ENCODE measurements at regions not wholly inside any gene's neighbourhood (a gene's known extent, or its start where the extent isn't known, plus 50 kb on each side); places are given as distances from the start of the nearest gene placed in this dataset.

DNA sequence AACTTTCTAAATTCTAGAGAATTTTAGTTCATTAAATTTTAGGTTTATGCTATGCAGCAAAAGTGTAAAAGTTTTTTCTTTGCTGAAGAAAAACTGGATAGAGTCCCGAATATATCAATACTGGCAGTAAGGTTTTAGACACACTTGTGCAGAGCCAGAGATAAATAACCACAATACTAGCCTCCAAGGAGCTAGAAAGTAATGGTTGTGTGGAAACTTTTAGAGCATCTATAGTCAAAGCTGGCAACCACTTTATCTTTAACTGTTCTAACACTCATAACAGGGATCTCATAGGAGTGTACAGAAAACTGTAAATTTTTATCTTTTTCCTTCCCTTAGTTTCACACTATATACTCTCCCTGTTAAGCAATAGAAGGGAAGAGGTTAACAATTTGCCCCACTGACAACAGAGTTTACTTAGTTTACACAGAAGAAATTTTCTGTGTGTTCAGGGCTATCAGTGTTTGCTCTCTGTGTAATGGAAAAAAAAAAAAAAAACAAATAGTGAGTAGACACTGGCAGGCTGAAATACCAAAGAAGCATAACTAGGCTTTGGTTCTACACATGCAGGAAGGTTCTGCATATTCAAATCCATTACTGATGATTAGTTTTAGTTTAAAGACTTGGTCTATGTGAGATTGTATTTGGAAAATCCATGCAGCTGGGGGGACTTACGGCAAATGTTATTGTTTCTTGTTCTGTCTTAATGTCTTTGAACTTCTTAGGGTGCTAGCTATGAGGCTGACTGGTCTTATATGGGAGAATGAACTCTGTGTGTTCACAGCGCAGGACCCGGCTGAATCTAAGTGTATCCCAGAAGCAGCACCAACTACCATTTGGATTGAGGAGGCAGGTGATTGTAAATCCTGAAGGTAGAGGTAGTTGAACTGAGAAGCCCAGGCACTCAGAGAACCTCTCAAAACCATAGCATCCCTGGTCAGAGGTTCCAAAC is 187.6 kb downstream of the PCSK1 start:
- TF ChIP-seq CTCF (IDR thresholded peaks at IDR 0.05) = no peak
- H3K27me3 ChIP-seq (ENCODE audit: control insufficient read depth in 2 of 2, insufficient read depth in 2 of 2, low read length in 2 of 2) = no peaks in the 10 kb centered on the region
- no peaks in the 10 kb centered on the region for H3K36me3 ChIP-seq (replicated peaks in 1 of 2; ENCODE audit: control insufficient read depth in 1 of 2, insufficient read depth in 2 of 2, low read length in 2 of 2)
- no peak overlapping the region for H3K4me3 Mint-ChIP-seq
- no peak for DNase-seq
- no CpG with 5 or more reads among the region's 4 CpGs for WGBS (ENCODE audit: insufficient coverage)
- no peaks in the 10 kb centered on the region for H3K9me3 Mint-ChIP-seq
- no peak overlapping the region for H3K27ac Mint-ChIP-seq
- no peak overlapping the region for H3K4me3 ChIP-seq (replicated peaks in 1 of 3; ENCODE audit: low read depth in 2 of 3, low read length in 3 of 3)
- H2AFZ ChIP-seq (ENCODE audit: insufficient read depth, low read depth, low read length, poor library complexity, severe bottlenecking) = no peak overlapping the region
- H3K9ac ChIP-seq (ENCODE audit: insufficient read depth, low read length, poor library complexity, severe bottlenecking) = no peak overlapping the region
- no peaks in the 10 kb centered on the region for H3K27me3 Mint-ChIP-seq (ENCODE audit: low read depth in 3 of 3)
- H3K27ac ChIP-seq (ENCODE audit: low read depth in 1 of 2, low read length in 2 of 2) = no peak overlapping the region
- no peaks in the 10 kb centered on the region for H3K36me3 Mint-ChIP-seq
- no peaks in the 10 kb centered on the region for H4K20me1 ChIP-seq (ENCODE audit: insufficient read depth, low read length)
- H3K4me2 ChIP-seq (replicated peaks; ENCODE audit: extremely low read depth, low read length, poor library complexity, severe bottlenecking) = no peak overlapping the region
- H3K4me1 Mint-ChIP-seq = no peaks in the 10 kb centered on the region
- no peaks in the 10 kb centered on the region for H3K4me1 ChIP-seq (ENCODE audit: control insufficient read depth in 1 of 2, insufficient read depth in 2 of 2, low read length in 2 of 2)
- intact Hi-C loops (cut with micrococcal nuclease) = no loop called here
- H3K79me2 ChIP-seq (ENCODE audit: insufficient read depth, low read length) = no peaks in the 10 kb centered on the region
- H3K9me3 ChIP-seq (replicated peaks in 1 of 2; ENCODE audit: control insufficient read depth in 1 of 2, insufficient read depth in 1 of 2, low read length in 2 of 2) = no peaks in the 10 kb centered on the region

DNA sequence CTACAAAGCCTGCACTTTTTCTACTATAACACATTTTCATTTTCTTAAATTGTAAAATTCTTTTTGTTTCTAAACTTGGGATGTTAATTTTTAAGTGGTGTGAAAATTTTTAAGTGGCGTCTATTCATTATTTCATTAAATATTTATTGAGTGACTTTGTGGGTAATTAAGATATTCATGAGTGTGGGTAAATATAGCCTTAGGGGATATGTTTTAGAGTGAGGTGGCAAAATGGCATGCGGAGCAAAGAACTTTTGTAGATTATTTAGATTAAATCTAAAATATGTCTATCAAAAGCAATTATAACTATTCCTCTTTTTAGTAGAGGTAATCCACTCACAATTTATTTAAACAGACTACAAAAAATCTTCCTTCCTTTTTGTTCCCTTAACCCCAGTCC is 188.4 kb downstream of the PCSK1 start:
- no peaks in the 10 kb centered on the region for H3K27me3 ChIP-seq (ENCODE audit: control insufficient read depth in 2 of 2, insufficient read depth in 2 of 2, low read length in 2 of 2)
- Mint-ChIP-seq H3K36me3 (no peaks in the 10 kb centered on the region), H3K9me3 (no peaks in the 10 kb centered on the region), H3K27me3 (ENCODE audit: low read depth in 3 of 3) (no peaks in the 10 kb centered on the region), H3K4me1 (no peaks in the 10 kb centered on the region), H3K4me3 (no peak overlapping the region), H3K27ac (no peak overlapping the region)
- no peak overlapping the region for H3K9ac ChIP-seq (ENCODE audit: insufficient read depth, low read length, poor library complexity, severe bottlenecking)
- no peaks in the 10 kb centered on the region for H3K9me3 ChIP-seq (replicated peaks in 1 of 2; ENCODE audit: control insufficient read depth in 1 of 2, insufficient read depth in 1 of 2, low read length in 2 of 2)
- TF ChIP-seq CTCF (IDR thresholded peaks at IDR 0.05) = no peak
- H2AFZ ChIP-seq (ENCODE audit: insufficient read depth, low read depth, low read length, poor library complexity, severe bottlenecking) = no peak overlapping the region
- H3K36me3 ChIP-seq (replicated peaks in 1 of 2; ENCODE audit: control insufficient read depth in 1 of 2, insufficient read depth in 2 of 2, low read length in 2 of 2) = no peaks in the 10 kb centered on the region
- no peak overlapping the region for H3K4me2 ChIP-seq (replicated peaks; ENCODE audit: extremely low read depth, low read length, poor library complexity, severe bottlenecking)
- intact Hi-C loops (cut with micrococcal nuclease) = no loop called here
- H4K20me1 ChIP-seq (ENCODE audit: insufficient read depth, low read length) = no peaks in the 10 kb centered on the region
- DNase-seq = no peak
- no peak overlapping the region for H3K4me3 ChIP-seq (replicated peaks in 1 of 3; ENCODE audit: low read depth in 2 of 3, low read length in 3 of 3)
- no peaks in the 10 kb centered on the region for H3K79me2 ChIP-seq (ENCODE audit: insufficient read depth, low read length)
- no peaks in the 10 kb centered on the region for H3K4me1 ChIP-seq (ENCODE audit: control insufficient read depth in 1 of 2, insufficient read depth in 2 of 2, low read length in 2 of 2)
- WGBS (ENCODE audit: insufficient coverage) = no CpG with 5 or more reads among the region's 2 CpGs
- no peak overlapping the region for H3K27ac ChIP-seq (ENCODE audit: low read depth in 1 of 2, low read length in 2 of 2)
